Spinal cord (tissue), 9 donors: ENCODE measurements at regions not wholly inside any gene's neighbourhood (a gene's known extent, or its start where the extent isn't known, plus 50 kb on each side); places are given as distances from the start of the nearest gene placed in this dataset.
"Not testable (repeated sequence)": the region's sequence is repeated elsewhere in the genome, so short reads cannot be mapped to it uniquely, and the experiment has no call there.

Source experiments
- DNase-seq, 6 donors: peaks; one replicate each; pipeline versions ENCODE4 v3.0.0 to v3.0.0-alpha.2; 2013 to 2015; ENCODE audit warnings: low spot score in 6 of 6, low read depth in 4 of 6
- H3K27ac ChIP-seq: one replicate; pipeline ENCODE4 v1.5.1; 2013; ENCODE audit warnings: low read depth, low read length, control low read depth
- H3K27me3 ChIP-seq: one replicate; pipeline ENCODE4 v1.6.1; 2013; ENCODE audit warnings: low read length; ENCODE audit not compliant: control insufficient read depth, insufficient read depth
- H3K36me3 ChIP-seq: one replicate; pipeline ENCODE4 v1.6.1; 2013; ENCODE audit warnings: low read length; ENCODE audit not compliant: control insufficient read depth, insufficient read depth
- H3K4me1 ChIP-seq: one replicate; pipeline ENCODE4 v1.6.1; 2013; ENCODE audit warnings: low read length; ENCODE audit not compliant: control insufficient read depth, insufficient read depth
- H3K4me3 ChIP-seq: one replicate; pipeline ENCODE4 v1.5.1; 2013; ENCODE audit warnings: low read depth, low read length, control low read depth
- H3K9me3 ChIP-seq: one replicate; pipeline ENCODE4 v1.6.1; 2013; ENCODE audit warnings: low read length; ENCODE audit not compliant: control insufficient read depth, insufficient read depth
- WGBS: methylation state at CpG from one replicate; pipeline ENCODE4 v1.1.5; 2013; ENCODE audit warnings: missing lambda C conversion rate; ENCODE audit not compliant: insufficient coverage; 5-methylcytosine and 5-hydroxymethylcytosine counted together
- donor health status: healthy.

- Histone ChIP-seq H3K4me3 (no peak overlapping the region), H3K9me3 (peaks cover 13% of the 10 kb centered on the region), H3K27me3 (no peaks in the 10 kb centered on the region), H3K27ac (no peak overlapping the region), H3K36me3 (no peaks in the 10 kb centered on the region), H3K4me1 (peaks cover 6% of the 10 kb centered on the region)
- 62% methylated on average over 2 of the region's 3 CpGs for WGBS
- DNase-seq, result no peak
Measured at GRCh38 chr2:129915303-129915840, 64.1 kb upstream of the RAB6C start.

GRCh38 chr2:129918604-129919003 lies 60.9 kb upstream of the RAB6C start:
- Histone ChIP-seq H3K27me3 (peaks cover 12% of the 10 kb centered on the region), H3K4me3 (no peak overlapping the region), H3K27ac (no peak overlapping the region), H3K9me3 (peaks cover 13% of the 10 kb centered on the region), H3K4me1 (peaks cover 19% of the 10 kb centered on the region), H3K36me3 (no peaks in the 10 kb centered on the region)
- no CpG with 5 or more reads among the region's 1 CpG for WGBS
- no peak for DNase-seq

GRCh38 chr2:129922571-129923264 lies 56.7 kb upstream of the RAB6C start:
- Histone ChIP-seq H3K27me3 (peaks cover 13% of the 10 kb centered on the region), H3K36me3 (no peaks in the 10 kb centered on the region), H3K4me3 (no peak overlapping the region), H3K27ac (no peak overlapping the region), H3K4me1 (peaks cover 14% of the 10 kb centered on the region), H3K9me3 (peaks cover 13% of the 10 kb centered on the region)
- 8% methylated on average over 15 of the region's 21 CpGs for WGBS
- peak in 2 of 6 donors; percentile 28 to 75 for DNase-seq

GRCh38 chr2:129923265-129924091 lies 56.0 kb upstream of the RAB6C start:
- H3K27ac ChIP-seq, result no peak overlapping the region
- 5% methylated on average over 29 of the region's 30 CpGs for WGBS

GRCh38 chr2:129924115-129924514 lies 55.4 kb upstream of the RAB6C start:
- not testable (repeated sequence) for DNase-seq, H3K27ac ChIP-seq
- WGBS, result 82% methylated on average over 6 of the region's 12 CpGs

More at GRCh38 chr2:129923265-129924091, 56.0 kb upstream of the RAB6C start:
- DNase-seq, result peak; percentile 41 to 95 (median 62)
- Histone ChIP-seq H3K9me3 (peaks cover 9% of the 10 kb centered on the region), H3K27me3 (peaks cover 13% of the 10 kb centered on the region), H3K4me1 (peaks cover 14% of the 10 kb centered on the region), H3K36me3 (no peaks in the 10 kb centered on the region), H3K4me3 (peak overlapping the region; percentile 12)

GRCh38 chr2:129925381-129925780 lies 54.1 kb upstream of the RAB6C start:
- DNase-seq, result no peak
- H3K4me1 ChIP-seq, result peaks cover 18% of the 10 kb centered on the region
- 0% methylated on average over 1 of the region's 3 CpGs for WGBS
- H3K4me3 ChIP-seq, result no peak overlapping the region
- peaks cover 13% of the 10 kb centered on the region for H3K27me3 ChIP-seq
- H3K9me3 ChIP-seq, result no peaks in the 10 kb centered on the region
- no peak overlapping the region for H3K27ac ChIP-seq
- no peaks in the 10 kb centered on the region for H3K36me3 ChIP-seq

More at GRCh38 chr2:129924115-129924514, 55.4 kb upstream of the RAB6C start:
- H3K9me3 ChIP-seq, H3K36me3 ChIP-seq, H3K4me3 ChIP-seq: not testable (repeated sequence)
- Histone ChIP-seq H3K4me1 (peaks cover 14% of the 10 kb centered on the region), H3K27me3 (peaks cover 13% of the 10 kb centered on the region)

- Histone ChIP-seq H3K4me3 (no peak overlapping the region), H3K36me3 (no peaks in the 10 kb centered on the region), H3K9me3 (no peaks in the 10 kb centered on the region), H3K27ac (no peak overlapping the region), H3K27me3 (peaks cover 15% of the 10 kb centered on the region), H3K4me1 (peaks cover 14% of the 10 kb centered on the region)
- WGBS, result 100% methylated on average over 1 of the region's 1 CpG
- no peak for DNase-seq
Measured at GRCh38 chr2:129927696-129928095, 51.8 kb upstream of the RAB6C start.

GRCh38 chr2:129929321-129930290 lies 49.9 kb upstream of the RAB6C start:
- Histone ChIP-seq H3K27me3 (peaks cover 21% of the 10 kb centered on the region), H3K36me3 (no peaks in the 10 kb centered on the region), H3K9me3 (no peaks in the 10 kb centered on the region), H3K27ac (no peak overlapping the region), H3K4me3 (no peak overlapping the region), H3K4me1 (peaks cover 4% of the 10 kb centered on the region)
- peak in 1 of 6 donors; percentile 28 for DNase-seq
- WGBS, result 77% methylated on average over 13 of the region's 13 CpGs
